Islet of Langerhans (tissue), 1 donor: ENCODE measurements at regions not wholly inside any gene's neighbourhood (a gene's known extent, or its start where the extent isn't known, plus 50 kb on each side); places are given as distances from the start of the nearest gene placed in this dataset.

Experiments used
- FAIRE-seq: peaks from one replicate; lab custom pipeline; 2011; peaks lifted over from hg19 to GRCh38; lab: Jason Lieb, UNC

GRCh38 chr18:37769826-37770225 lies 204.2 kb upstream of the CELF4 start:
- no peak for FAIRE-seq

- FAIRE-seq, result no peak
Observed at GRCh38 chr18:37764541-37765288, 199.1 kb upstream of the CELF4 start.

GRCh38 chr18:37762076-37762621 lies 196.6 kb upstream of the CELF4 start:
- FAIRE-seq, result no peak

- FAIRE-seq, result no peak
Observed at GRCh38 chr18:37754141-37754540, 188.5 kb upstream of the CELF4 start.

- FAIRE-seq, result no peak
Observed at GRCh38 chr18:37742436-37742835, 176.8 kb upstream of the CELF4 start.

- no peak for FAIRE-seq
Observed at GRCh38 chr18:37741032-37741623, 175.5 kb upstream of the CELF4 start.

- no peak for FAIRE-seq
Observed at GRCh38 chr18:37734406-37734805, 168.8 kb upstream of the CELF4 start.

GRCh38 chr18:37729716-37730115 lies 164.1 kb upstream of the CELF4 start:
- FAIRE-seq, result no peak

- no peak for FAIRE-seq
Observed at GRCh38 chr18:37724206-37724605, 158.6 kb upstream of the CELF4 start.

- FAIRE-seq, result no peak
Observed at GRCh38 chr18:37721544-37722522, 156.2 kb upstream of the CELF4 start.

GRCh38 chr18:37720663-37721062 lies 155.1 kb upstream of the CELF4 start:
- no peak for FAIRE-seq

GRCh38 chr18:37717656-37718055 lies 152.1 kb upstream of the CELF4 start:
- no peak for FAIRE-seq

GRCh38 chr18:37717098-37717497 lies 151.5 kb upstream of the CELF4 start:
- FAIRE-seq, result no peak

GRCh38 chr18:37716106-37716735 lies 150.6 kb upstream of the CELF4 start:
- no peak for FAIRE-seq

- no peak for FAIRE-seq
Observed at GRCh38 chr18:37714691-37715090, 149.1 kb upstream of the CELF4 start.

GRCh38 chr18:37712776-37713175 lies 147.2 kb upstream of the CELF4 start:
- no peak for FAIRE-seq

- FAIRE-seq, result no peak
Observed at GRCh38 chr18:37711766-37712505, 146.3 kb upstream of the CELF4 start.

GRCh38 chr18:37710726-37711125 lies 145.1 kb upstream of the CELF4 start:
- no peak for FAIRE-seq

- no peak for FAIRE-seq
Observed at GRCh38 chr18:37709740-37710139, 144.1 kb upstream of the CELF4 start.

- FAIRE-seq, result no peak
Observed at GRCh38 chr18:37705016-37705415, 139.4 kb upstream of the CELF4 start.

GRCh38 chr18:37702841-37703240 lies 137.2 kb upstream of the CELF4 start:
- no peak for FAIRE-seq
